H1 (cell line): ENCODE measurements at regions not wholly inside any gene's neighbourhood (a gene's known extent, or its start where the extent isn't known, plus 50 kb on each side); places are given as distances from the start of the nearest gene placed in this dataset.

Source experiments
- CTCF ChIA-PET: fragments of 300-600 bp; sonication (Branson Sonifier 250); formaldehyde crosslinking; loops from one replicate; lab custom pipeline; 2021; ENCODE audit not compliant: partially characterized antibody; lab: Charles Lee
- POLR2A ChIA-PET: fragments of 300-600 bp; sonication (Branson Sonifier 250); formaldehyde crosslinking; loops from one replicate; lab custom pipeline; 2021; ENCODE audit warnings: inconsistent platforms; ENCODE audit not compliant: partially characterized antibody; lab: Charles Lee
- DNase-seq, 2 experiments: peaks; one replicate each; pipeline versions ENCODE4 v3.0.0 to v3.0.0-alpha.2; 2010 to 2022; ENCODE audit warnings: low spot score in 2 of 2, low read depth in 1 of 2, mixed read lengths in 1 of 2
- FAIRE-seq: peaks from 2 replicates; lab custom pipeline; 2011; peaks lifted over from hg19 to GRCh38; lab: Jason Lieb, UNC
- H2AFZ ChIP-seq: 2 replicates; pipeline ENCODE4 v1.8.1; 2012; ENCODE audit warnings: low read length, inconsistent platforms
- H2AK5ac ChIP-seq: 2 replicates; pipeline ENCODE4 v1.6.1; 2013; ENCODE audit warnings: low read depth, low read length
- H2BK120ac ChIP-seq: replicated peaks from 2 replicates; pipeline ENCODE3; 2013; ENCODE audit warnings: low read depth, low read length, inconsistent platforms
- H2BK12ac ChIP-seq: 2 replicates; pipeline ENCODE4 v1.6.1; 2013; ENCODE audit warnings: low read depth, low read length
- H2BK15ac ChIP-seq: 2 replicates; pipeline ENCODE4 v1.6.1; 2013; ENCODE audit warnings: low read length
- H2BK20ac ChIP-seq: 2 replicates; pipeline ENCODE4 v1.6.1; 2013; ENCODE audit warnings: low read length
- H2BK5ac ChIP-seq: 2 replicates; pipeline ENCODE4 v1.6.1; 2013; ENCODE audit warnings: low read depth, low read length
- H3K14ac ChIP-seq: 2 replicates; pipeline ENCODE4 v1.6.1; 2013; ENCODE audit warnings: inconsistent platforms; ENCODE audit not compliant: insufficient read length
- H3K18ac ChIP-seq: 2 replicates; pipeline ENCODE4 v1.6.1; 2013; ENCODE audit warnings: low read length; ENCODE audit errors: extremely low read depth
- H3K23ac ChIP-seq: 2 replicates; pipeline ENCODE4 v1.6.1; 2013; ENCODE audit warnings: inconsistent platforms; ENCODE audit not compliant: insufficient read length
- H3K23me2 ChIP-seq: 2 replicates; pipeline ENCODE4 v1.6.1; 2013; ENCODE audit warnings: low read depth, low read length
- H3K27ac ChIP-seq: 2 replicates; pipeline ENCODE4 v1.6.1; 2011; ENCODE audit warnings: low read depth, low read length, inconsistent platforms
- H3K27me3 ChIP-seq, 4 experiments: replicated peaks in 1 of 4; 1 replicate in 1 of 4; 2 replicates in 3 of 4; pipeline versions ENCODE4 v1.6.1 to v1.8.1; 2011 to 2013; ENCODE audit warnings: low read length in 3 of 4, mild to moderate bottlenecking in 3 of 4, inconsistent platforms in 2 of 4, mixed read lengths in 2 of 4, moderate library complexity in 1 of 4; ENCODE audit not compliant: control insufficient read depth in 3 of 4, insufficient read depth in 3 of 4; ENCODE audit errors: extremely low read depth in 1 of 4
- H3K36me3 ChIP-seq, 4 experiments: 2 replicates each; pipeline versions ENCODE4 v1.6.1 to v1.8.1; 2011 to 2013; ENCODE audit warnings: mild to moderate bottlenecking in 4 of 4, low read length in 3 of 4, moderate library complexity in 2 of 4, control low read depth in 1 of 4, inconsistent platforms in 1 of 4; ENCODE audit not compliant: insufficient read depth in 4 of 4, control insufficient read depth in 2 of 4
- H3K4ac ChIP-seq: replicated peaks from 2 replicates; pipeline ENCODE3; 2013; ENCODE audit warnings: low read length, low read depth, mixed read lengths, inconsistent platforms; ENCODE audit not compliant: insufficient read length
- H3K4me1 ChIP-seq, 4 experiments: replicated peaks in 1 of 4; 1 replicate in 1 of 4; 2 replicates in 3 of 4; pipeline versions ENCODE4 v1.6.1 to v1.8.1; 2011 to 2013; ENCODE audit warnings: low read length in 3 of 4, inconsistent platforms in 2 of 4, mixed read lengths in 1 of 4; ENCODE audit not compliant: insufficient read depth in 4 of 4, control insufficient read depth in 3 of 4
- H3K4me2 ChIP-seq, 2 experiments: 2 replicates each; pipeline versions ENCODE4 v1.6.1 to v1.8.1; 2011 to 2013; ENCODE audit warnings: low read depth in 2 of 2, low read length in 2 of 2, control low read depth in 1 of 2, inconsistent platforms in 1 of 2, mild to moderate bottlenecking in 1 of 2; ENCODE audit not compliant: insufficient read depth in 1 of 2
- H3K4me3 ChIP-seq, 4 experiments: fragments of 200-600, 300-600 bp in 1 of 4; sonication (generic), shearing (Covaris generic), sonication (Bioruptor Twin) in 1 of 4; 2 replicates each; pipeline versions ENCODE4 v1.5.1 to v1.8.1; 2011 to 2016; ENCODE audit warnings: low read length in 4 of 4, low read depth in 3 of 4, control low read depth in 2 of 4, inconsistent platforms in 2 of 4, mild to moderate bottlenecking in 2 of 4, mixed read lengths in 1 of 4, moderate library complexity in 1 of 4; ENCODE audit not compliant: insufficient read depth in 2 of 4; ENCODE audit errors: extremely low read depth in 1 of 4
- H3K56ac ChIP-seq: replicated peaks from 2 replicates; pipeline ENCODE3; 2013; ENCODE audit warnings: low read depth, mild to moderate bottlenecking, mixed read lengths, low read length, inconsistent platforms; ENCODE audit not compliant: insufficient read length
- H3K79me1 ChIP-seq: 2 replicates; pipeline ENCODE4 v1.6.1; 2013; ENCODE audit warnings: low read depth, low read length, control low read depth
- H3K79me2 ChIP-seq, 2 experiments: 2 replicates each; pipeline versions ENCODE4 v1.6.1 to v1.8.1; 2012 to 2013; ENCODE audit warnings: low read length in 2 of 2, mild to moderate bottlenecking in 2 of 2, inconsistent platforms in 1 of 2; ENCODE audit not compliant: insufficient read depth in 2 of 2, control insufficient read depth in 1 of 2
- H3K9ac ChIP-seq, 4 experiments: replicated peaks in 1 of 4; 1 replicate in 1 of 4; 2 replicates in 3 of 4; pipeline versions ENCODE4 v1.6.1 to v1.8.1; 2011 to 2013; ENCODE audit warnings: low read depth in 3 of 4, low read length in 3 of 4, control low read depth in 2 of 4, mild to moderate bottlenecking in 2 of 4, moderate library complexity in 2 of 4, inconsistent platforms in 1 of 4; ENCODE audit errors: extremely low read depth in 1 of 4
- H3K9me3 ChIP-seq, 2 experiments: 2 replicates each; pipeline versions ENCODE4 v1.6.1 to v1.8.1; 2012 to 2013; ENCODE audit warnings: mild to moderate bottlenecking in 2 of 2, moderate library complexity in 2 of 2, control low read depth in 1 of 2, inconsistent platforms in 1 of 2, low read depth in 1 of 2, low read length in 1 of 2, mixed read lengths in 1 of 2; ENCODE audit not compliant: insufficient read depth in 2 of 2
- H4K20me1 ChIP-seq, 2 experiments: replicated peaks in 1 of 2; 2 replicates each; pipeline versions ENCODE3 to v1.8.1; 2011 to 2013; ENCODE audit warnings: inconsistent platforms in 2 of 2, low read length in 2 of 2, mild to moderate bottlenecking in 1 of 2; ENCODE audit not compliant: insufficient read depth in 2 of 2, control insufficient read depth in 1 of 2
- H4K5ac ChIP-seq: 2 replicates; pipeline ENCODE4 v1.6.1; 2013; ENCODE audit warnings: low read length, low read depth, mixed read lengths, inconsistent platforms; ENCODE audit not compliant: insufficient read length
- H4K8ac ChIP-seq: 2 replicates; pipeline ENCODE4 v1.8.0; 2013; ENCODE audit warnings: mild to moderate bottlenecking, moderate library complexity, low read length, inconsistent platforms; ENCODE audit not compliant: insufficient read depth; ENCODE audit errors: extremely low read depth
- H4K91ac ChIP-seq: replicated peaks from 2 replicates; pipeline ENCODE3; 2013; ENCODE audit warnings: low read length, mixed read lengths, inconsistent platforms; ENCODE audit not compliant: insufficient read length
- BRCA1 ChIP-seq: IDR thresholded peaks from 2 replicates; pipeline ENCODE4 v1.6.1; 2012; ENCODE audit warnings: low read depth, low read length, improper control_type of control experiment
- CBX5 ChIP-seq: fragments of 300-800, 300-1000 bp; sonication (generic); IDR thresholded peaks from 2 replicates; pipeline ENCODE4 v1.7.1; 2016; ENCODE audit warnings: antibody characterized with exemption, low read length, low read depth
- E2F6 ChIP-seq: IDR thresholded peaks from 2 replicates; pipeline ENCODE4 v1.6.1; 2012; ENCODE audit warnings: inconsistent platforms
- JUND ChIP-seq: IDR thresholded peaks from 2 replicates; pipeline ENCODE4 v1.6.1; 2011; ENCODE audit warnings: mild to moderate bottlenecking, improper control_type of control experiment, low read length
- NRF1 ChIP-seq: IDR thresholded peaks from 2 replicates; pipeline ENCODE4 v1.6.1; 2011; ENCODE audit warnings: mild to moderate bottlenecking, low read depth, low read length, improper control_type of control experiment
- POU5F1 ChIP-seq: IDR thresholded peaks from 2 replicates; pipeline ENCODE4 v1.6.1; 2011; ENCODE audit warnings: low read depth, mild to moderate bottlenecking, low read length, moderate library complexity
- RFX5 ChIP-seq: IDR thresholded peaks from 2 replicates; pipeline ENCODE4 v1.6.1; 2011; ENCODE audit warnings: low read depth, low read length, improper control_type of control experiment, borderline replicate concordance
- RNF2 ChIP-seq: fragments of 200-900, 300-1000 bp; sonication (generic); IDR thresholded peaks from 2 replicates; pipeline ENCODE4 v1.7.1; 2016; ENCODE audit warnings: borderline replicate concordance, low read depth, mild to moderate bottlenecking, antibody characterized with exemption, low read length; ENCODE audit not compliant: poor library complexity, severe bottlenecking; ENCODE audit errors: missing control alignments
- SP2 ChIP-seq: IDR thresholded peaks from 2 replicates; pipeline ENCODE4 v1.6.1; 2012; ENCODE audit warnings: mild to moderate bottlenecking, low read length, inconsistent platforms
- SUZ12 ChIP-seq: fragments of 200-600 bp; sonication (generic); IDR thresholded peaks from 2 replicates; pipeline ENCODE4 v1.6.1; 2012; ENCODE audit warnings: mild to moderate bottlenecking, inconsistent platforms, low read length, moderate library complexity, mixed read lengths
- TAF1 ChIP-seq: IDR thresholded peaks from 2 replicates; pipeline ENCODE4 v1.6.1; 2011; ENCODE audit warnings: mild to moderate bottlenecking, low read depth, low read length
- YY1 ChIP-seq: IDR thresholded peaks from 2 replicates; pipeline ENCODE4 v1.6.1; 2011; ENCODE audit warnings: low read depth, mild to moderate bottlenecking, low read length
- WGBS, 2 experiments: shearing (Covaris generic) in 1 of 2; methylation state at CpG; one replicate each; pipeline versions ENCODE4 v1.1.6 to v1.1.7; 2013 to 2015; ENCODE audit warnings: low lambda C conversion rate in 2 of 2, mixed read lengths in 2 of 2, inconsistent platforms in 1 of 2, low coverage in 1 of 2, missing lambda C conversion rate in 1 of 2; ENCODE audit not compliant: insufficient replicate concordance in 2 of 2, insufficient coverage in 1 of 2, insufficient read length in 1 of 2; ENCODE audit errors: extremely low coverage in 1 of 2, missing lambda C conversion rate in 1 of 2; 5-methylcytosine and 5-hydroxymethylcytosine counted together
- TF ChIP-seq, protein P1 (sequence below): IDR thresholded peaks from 2 replicates; pipeline ENCODE4 v1.6.1; 2011; ENCODE audit warnings: low read length, improper control_type of control experiment

DNA sequence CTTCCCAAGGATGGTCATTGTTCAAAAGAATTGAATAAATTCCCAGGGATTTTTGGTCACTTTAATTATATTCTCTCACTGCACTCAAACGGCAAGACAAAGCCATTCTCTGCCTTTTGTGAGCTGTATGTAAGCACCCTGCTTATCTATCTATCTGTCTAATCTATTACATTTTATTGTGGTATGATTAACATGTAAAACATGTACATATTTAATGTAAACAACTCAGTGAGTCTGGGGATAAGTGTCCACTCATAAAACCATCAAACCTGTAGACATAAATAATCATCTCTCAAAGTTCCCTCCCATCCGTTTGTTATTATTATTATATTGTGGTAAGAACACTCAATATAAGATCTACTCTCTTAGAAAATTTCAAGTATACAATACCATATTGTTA lies 167.1 kb downstream of the CAND1 start:
- Histone ChIP-seq H2BK20ac (no peak overlapping the region), H2BK15ac (no peak overlapping the region), H3K18ac (no peak overlapping the region), H3K9me3 (no peaks in the 10 kb centered on the region), H4K5ac (no peak overlapping the region), H3K23ac (no peak overlapping the region), H3K27ac (no peak overlapping the region), H3K23me2 (no peaks in the 10 kb centered on the region), H3K4me3 (no peak overlapping the region), H4K20me1 (no peaks in the 10 kb centered on the region), H2BK5ac (no peak overlapping the region), H3K36me3 (no peaks in the 10 kb centered on the region), H2AK5ac (no peak overlapping the region), H3K4ac (no peak overlapping the region), H4K8ac (no peak overlapping the region), H3K14ac (no peak overlapping the region), H3K79me1 (no peaks in the 10 kb centered on the region), H3K4me1 (no peaks in the 10 kb centered on the region), H4K91ac (no peak overlapping the region), H2BK120ac (no peak overlapping the region), H3K56ac (no peak overlapping the region), H3K27me3 (no peaks in the 10 kb centered on the region; a peak in 1 of 7 replicates), H2AFZ (no peak overlapping the region), H2BK12ac (no peak overlapping the region), H3K4me2 (no peak overlapping the region), H3K9ac (no peak overlapping the region), H3K79me2 (no peaks in the 10 kb centered on the region)
- DNase-seq: no peak
- WGBS, 2 experiments: 82% methylated on average over 2 of the region's 2 CpGs; no CpG with 5 or more reads in 1 of the 2 experiments
- ChIA-PET POLR2A (no interaction called here), CTCF (interaction anchor here (0.6 to 3.5 kb wide), 5 partner anchors 17 to 202 kb away, joined by 3 to 19 read pairs (median 3); no protein-coding TSS in a partner anchor)
- FAIRE-seq: no peak
- TF ChIP-seq SP2 (no peak), E2F6 (no peak), POU5F1 (no peak), RFX5 (no peak), NRF1 (no peak), BRCA1 (no peak), YY1 (no peak), SUZ12 (no peak), CBX5 (no peak), JUND (no peak), TAF1 (no peak), RNF2 (no peak)
- TF ChIP-seq, protein P1, sequence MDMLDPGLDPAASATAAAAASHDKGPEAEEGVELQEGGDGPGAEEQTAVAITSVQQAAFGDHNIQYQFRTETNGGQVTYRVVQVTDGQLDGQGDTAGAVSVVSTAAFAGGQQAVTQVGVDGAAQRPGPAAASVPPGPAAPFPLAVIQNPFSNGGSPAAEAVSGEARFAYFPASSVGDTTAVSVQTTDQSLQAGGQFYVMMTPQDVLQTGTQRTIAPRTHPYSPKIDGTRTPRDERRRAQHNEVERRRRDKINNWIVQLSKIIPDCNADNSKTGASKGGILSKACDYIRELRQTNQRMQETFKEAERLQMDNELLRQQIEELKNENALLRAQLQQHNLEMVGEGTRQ: no peak
